ENCODE measurements at regions not wholly inside any gene's neighbourhood (a gene's known extent, or its start where the extent isn't known, plus 50 kb on each side); places are given as distances from the start of the nearest gene placed in this dataset.

DNA sequence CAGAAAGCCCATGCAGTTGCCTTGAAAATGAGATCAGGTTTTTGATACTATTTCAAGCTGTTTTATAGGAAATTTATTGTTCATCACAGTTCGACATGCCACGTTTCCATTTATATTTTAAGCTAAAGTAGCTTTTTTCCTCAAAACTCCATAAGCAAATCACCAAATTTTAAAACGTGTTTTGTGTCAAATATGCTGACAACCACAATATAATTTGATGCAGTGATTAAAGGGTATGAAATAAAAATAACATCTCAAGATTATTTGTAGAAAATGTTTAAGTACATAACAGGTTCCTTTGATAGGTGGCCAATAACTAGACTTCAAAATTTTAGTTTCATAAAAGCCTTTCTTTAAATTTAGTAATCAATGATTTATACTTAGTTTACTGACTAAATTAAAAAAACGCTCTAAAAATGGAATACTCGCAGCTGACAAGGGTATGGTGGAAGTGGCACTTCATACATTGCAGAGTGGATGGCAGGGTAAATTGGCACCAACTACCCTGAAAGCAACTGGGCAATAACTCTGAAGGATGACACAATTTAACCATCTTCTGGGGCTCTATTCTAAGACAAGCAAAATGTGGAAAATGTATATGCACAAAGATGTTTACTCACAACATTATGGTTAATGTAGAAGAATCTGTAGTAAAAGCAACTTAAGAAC lies 481.6 kb downstream of the TNS3 start (continued):
- TF ChIP-seq, protein P1, sequence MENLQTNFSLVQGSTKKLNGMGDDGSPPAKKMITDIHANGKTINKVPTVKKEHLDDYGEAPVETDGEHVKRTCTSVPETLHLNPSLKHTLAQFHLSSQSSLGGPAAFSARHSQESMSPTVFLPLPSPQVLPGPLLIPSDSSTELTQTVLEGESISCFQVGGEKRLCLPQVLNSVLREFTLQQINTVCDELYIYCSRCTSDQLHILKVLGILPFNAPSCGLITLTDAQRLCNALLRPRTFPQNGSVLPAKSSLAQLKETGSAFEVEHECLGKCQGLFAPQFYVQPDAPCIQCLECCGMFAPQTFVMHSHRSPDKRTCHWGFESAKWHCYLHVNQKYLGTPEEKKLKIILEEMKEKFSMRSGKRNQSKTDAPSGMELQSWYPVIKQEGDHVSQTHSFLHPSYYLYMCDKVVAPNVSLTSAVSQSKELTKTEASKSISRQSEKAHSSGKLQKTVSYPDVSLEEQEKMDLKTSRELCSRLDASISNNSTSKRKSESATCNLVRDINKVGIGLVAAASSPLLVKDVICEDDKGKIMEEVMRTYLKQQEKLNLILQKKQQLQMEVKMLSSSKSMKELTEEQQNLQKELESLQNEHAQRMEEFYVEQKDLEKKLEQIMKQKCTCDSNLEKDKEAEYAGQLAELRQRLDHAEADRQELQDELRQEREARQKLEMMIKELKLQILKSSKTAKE (IDR thresholded peaks at IDR 0.05; ENCODE audit: low read depth, poor library complexity, severe bottlenecking), result no peak
- TF ChIP-seq CBX5 (IDR thresholded peaks at IDR 0.05; ENCODE audit: low read depth) (no peak), NFYB (IDR thresholded peaks at IDR 0.05; ENCODE audit: insufficient read depth, low read depth, low read length) (no peak), HDGF (IDR thresholded peaks at IDR 0.05) (no peak), POLR2AphosphoS2 (IDR thresholded peaks at IDR 0.05; ENCODE audit: low read depth, low read length) (no peak)
- TF ChIP-seq, protein P2, sequence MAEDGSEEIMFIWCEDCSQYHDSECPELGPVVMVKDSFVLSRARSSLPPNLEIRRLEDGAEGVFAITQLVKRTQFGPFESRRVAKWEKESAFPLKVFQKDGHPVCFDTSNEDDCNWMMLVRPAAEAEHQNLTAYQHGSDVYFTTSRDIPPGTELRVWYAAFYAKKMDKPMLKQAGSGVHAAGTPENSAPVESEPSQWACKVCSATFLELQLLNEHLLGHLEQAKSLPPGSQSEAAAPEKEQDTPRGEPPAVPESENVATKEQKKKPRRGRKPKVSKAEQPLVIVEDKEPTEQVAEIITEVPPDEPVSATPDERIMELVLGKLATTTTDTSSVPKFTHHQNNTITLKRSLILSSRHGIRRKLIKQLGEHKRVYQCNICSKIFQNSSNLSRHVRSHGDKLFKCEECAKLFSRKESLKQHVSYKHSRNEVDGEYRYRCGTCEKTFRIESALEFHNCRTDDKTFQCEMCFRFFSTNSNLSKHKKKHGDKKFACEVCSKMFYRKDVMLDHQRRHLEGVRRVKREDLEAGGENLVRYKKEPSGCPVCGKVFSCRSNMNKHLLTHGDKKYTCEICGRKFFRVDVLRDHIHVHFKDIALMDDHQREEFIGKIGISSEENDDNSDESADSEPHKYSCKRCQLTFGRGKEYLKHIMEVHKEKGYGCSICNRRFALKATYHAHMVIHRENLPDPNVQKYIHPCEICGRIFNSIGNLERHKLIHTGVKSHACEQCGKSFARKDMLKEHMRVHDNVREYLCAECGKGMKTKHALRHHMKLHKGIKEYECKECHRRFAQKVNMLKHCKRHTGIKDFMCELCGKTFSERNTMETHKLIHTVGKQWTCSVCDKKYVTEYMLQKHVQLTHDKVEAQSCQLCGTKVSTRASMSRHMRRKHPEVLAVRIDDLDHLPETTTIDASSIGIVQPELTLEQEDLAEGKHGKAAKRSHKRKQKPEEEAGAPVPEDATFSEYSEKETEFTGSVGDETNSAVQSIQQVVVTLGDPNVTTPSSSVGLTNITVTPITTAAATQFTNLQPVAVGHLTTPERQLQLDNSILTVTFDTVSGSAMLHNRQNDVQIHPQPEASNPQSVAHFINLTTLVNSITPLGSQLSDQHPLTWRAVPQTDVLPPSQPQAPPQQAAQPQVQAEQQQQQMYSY (CRISPR knock-in tag; IDR thresholded peaks at IDR 0.05), result no peak
- TF ChIP-seq, protein P3, sequence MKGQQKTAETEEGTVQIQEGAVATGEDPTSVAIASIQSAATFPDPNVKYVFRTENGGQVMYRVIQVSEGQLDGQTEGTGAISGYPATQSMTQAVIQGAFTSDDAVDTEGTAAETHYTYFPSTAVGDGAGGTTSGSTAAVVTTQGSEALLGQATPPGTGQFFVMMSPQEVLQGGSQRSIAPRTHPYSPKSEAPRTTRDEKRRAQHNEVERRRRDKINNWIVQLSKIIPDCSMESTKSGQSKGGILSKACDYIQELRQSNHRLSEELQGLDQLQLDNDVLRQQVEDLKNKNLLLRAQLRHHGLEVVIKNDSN (IDR thresholded peaks at IDR 0.05; ENCODE audit: borderline replicate concordance, extremely low read length, insufficient read depth, low read depth, low read length), result no peak
